Skeletal muscle tissue (tissue), 3 donors: ENCODE measurements at regions not wholly inside any gene's neighbourhood (a gene's known extent, or its start where the extent isn't known, plus 50 kb on each side); places are given as distances from the start of the nearest gene placed in this dataset.
"Not testable (repeated sequence)": the region's sequence is repeated elsewhere in the genome, so short reads cannot be mapped to it uniquely, and the experiment has no call there.

ENCODE experiments used
- H3K27ac ChIP-seq: one replicate; pipeline ENCODE4 v1.7.0; 2013; ENCODE audit warnings: mild to moderate bottlenecking, low read depth, low read length, inconsistent platforms
- H3K27me3 ChIP-seq, 3 donors: one replicate each; pipeline ENCODE4 v1.7.0; 2013; ENCODE audit warnings: low read length in 3 of 3; ENCODE audit not compliant: control insufficient read depth in 3 of 3, insufficient read depth in 3 of 3
- H3K36me3 ChIP-seq, 3 donors: one replicate each; pipeline ENCODE4 v1.7.0; 2013; ENCODE audit warnings: low read length in 3 of 3; ENCODE audit not compliant: control insufficient read depth in 3 of 3, insufficient read depth in 3 of 3
- H3K4me1 ChIP-seq, 3 donors: one replicate each; pipeline ENCODE4 v1.7.0; 2013; ENCODE audit warnings: low read length in 3 of 3, mild to moderate bottlenecking in 3 of 3; ENCODE audit not compliant: control insufficient read depth in 3 of 3, insufficient read depth in 3 of 3
- H3K4me3 ChIP-seq, 3 donors: one replicate each; pipeline ENCODE4 v1.7.0; 2013; ENCODE audit warnings: low read length in 3 of 3
- H3K9ac ChIP-seq, 3 donors: one replicate each; pipeline ENCODE4 v1.7.0; 2013; ENCODE audit warnings: low read length in 3 of 3, mild to moderate bottlenecking in 3 of 3, moderate library complexity in 2 of 3, low read depth in 1 of 3
- H3K9me3 ChIP-seq, 3 donors: one replicate each; pipeline ENCODE4 v1.7.0; 2013; ENCODE audit warnings: low read length in 3 of 3; ENCODE audit not compliant: control insufficient read depth in 3 of 3
- donor health status: Osteomylitis.

DNA sequence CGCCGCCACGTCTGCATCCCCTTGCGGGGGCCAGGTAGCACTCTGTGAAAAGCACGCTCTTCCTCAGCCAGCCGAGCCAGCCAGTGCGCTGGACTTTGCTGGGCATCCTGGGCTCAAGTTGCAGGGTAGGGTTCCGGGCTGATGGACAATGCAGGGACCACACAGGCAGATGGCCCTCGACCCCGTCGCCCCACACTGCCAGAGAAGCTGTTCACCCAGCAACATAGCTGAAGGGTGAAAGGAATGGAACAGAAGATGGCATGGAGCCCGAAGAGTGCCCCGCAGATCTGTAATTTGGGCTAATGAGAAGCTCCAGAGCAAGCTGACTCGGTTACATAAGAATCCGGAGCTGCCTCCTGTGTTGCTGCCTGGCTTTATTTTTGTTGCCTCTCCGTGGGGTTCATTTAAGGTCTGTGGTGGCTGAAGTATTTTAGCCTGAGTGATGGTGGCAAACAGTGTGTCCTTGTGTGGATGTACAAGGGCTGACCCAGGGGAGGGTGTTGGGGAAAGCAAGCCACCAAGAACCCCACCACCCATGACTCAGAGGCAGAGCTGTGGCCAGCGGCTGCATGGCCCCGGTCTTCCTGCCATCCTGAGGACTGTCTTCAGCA is 105.8 kb downstream of the SOX1 start:
- Histone ChIP-seq H3K36me3 (no peaks in the 10 kb centered on the region), H3K9ac (no peak overlapping the region), H3K27ac (no peak overlapping the region), H3K27me3 (peaks cover 0 to 22% (median 5%) of the 10 kb centered on the region in 3 donors), H3K4me1 (no peaks in the 10 kb centered on the region), H3K9me3 (peaks cover 0 to 2% (median 2%) of the 10 kb centered on the region in 3 donors), H3K4me3 (no peak overlapping the region)

DNA sequence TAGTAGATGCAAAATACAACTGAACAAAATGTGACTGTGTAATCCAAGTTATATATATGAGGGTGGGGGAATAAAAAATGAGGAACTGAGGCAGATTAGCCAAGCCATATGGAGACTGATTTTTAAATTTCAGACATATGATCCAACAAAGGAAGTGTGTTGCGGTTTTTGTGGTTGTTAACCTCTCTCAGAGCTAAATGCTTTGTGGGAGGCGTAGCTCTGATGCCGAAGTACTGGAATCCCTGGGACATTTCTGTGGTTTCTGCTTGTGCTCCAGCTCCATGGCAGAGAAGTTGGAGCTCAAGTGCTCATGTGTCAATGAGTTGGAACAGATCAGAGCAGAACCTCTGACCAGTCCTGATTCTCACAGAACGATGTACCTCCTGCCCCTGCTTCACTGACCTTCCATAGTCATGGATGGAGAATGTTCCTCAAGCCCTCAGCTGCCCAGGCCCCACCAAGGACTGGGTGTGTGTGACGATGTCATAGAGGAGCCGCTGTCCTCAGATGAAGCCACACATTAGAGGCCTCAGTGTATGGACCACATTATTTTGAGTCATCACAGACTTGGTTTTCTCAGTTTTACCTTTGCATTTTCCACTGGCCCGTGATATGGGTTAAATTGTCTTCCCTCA is 107.6 kb downstream of the SOX1 start:
- Histone ChIP-seq H3K9me3 (peaks cover 0 to 4% (median 2%) of the 10 kb centered on the region in 3 donors), H3K27me3 (peaks cover 0 to 22% (median 5%) of the 10 kb centered on the region in 3 donors), H3K4me1 (no peaks in the 10 kb centered on the region), H3K9ac (no peak overlapping the region), H3K4me3 (no peak overlapping the region), H3K36me3 (no peaks in the 10 kb centered on the region), H3K27ac (no peak overlapping the region)

DNA sequence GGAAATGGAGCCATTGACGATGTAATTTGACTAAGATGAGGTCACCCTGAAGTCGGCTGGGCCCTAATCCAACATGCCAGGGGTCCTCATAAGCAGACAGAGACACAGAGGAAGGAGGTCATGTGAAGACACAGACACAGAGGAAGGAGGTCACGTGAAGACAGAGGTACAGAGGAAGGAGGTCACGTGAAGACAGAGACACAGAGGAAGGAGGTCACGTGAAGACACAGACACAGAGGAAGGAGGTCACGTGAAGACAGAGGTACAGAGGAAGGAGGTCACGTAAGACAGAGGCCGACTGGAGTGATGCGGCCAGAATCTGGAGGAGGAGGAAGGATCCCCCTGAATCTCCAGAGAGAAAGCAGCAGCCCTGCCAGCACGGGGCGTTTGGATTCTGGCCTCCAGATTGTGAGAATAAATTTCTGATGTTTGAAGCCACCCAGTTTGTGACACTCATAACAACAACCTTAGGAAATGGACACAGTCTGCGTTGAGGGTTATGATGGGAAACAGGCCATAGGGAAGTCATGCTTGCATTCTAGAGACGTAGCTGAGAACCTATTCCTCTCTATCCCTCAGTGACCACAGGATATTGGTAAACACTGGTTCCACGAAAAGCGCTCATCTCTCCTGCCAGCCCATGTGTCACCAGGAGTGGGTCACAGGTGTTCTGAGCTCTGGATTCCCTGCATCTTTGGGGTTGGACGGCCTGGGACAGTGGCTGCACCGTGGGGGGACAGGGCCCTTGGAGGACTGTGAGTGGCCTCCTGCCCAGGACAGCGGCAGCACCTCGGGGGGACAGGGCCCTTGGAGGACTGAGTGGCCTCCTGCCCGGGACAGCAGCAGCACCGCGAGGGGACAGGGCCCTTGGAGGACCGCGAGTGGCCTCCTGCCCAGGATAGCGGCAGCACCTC is 108.5 kb downstream of the SOX1 start:
- Histone ChIP-seq H3K9me3 (peaks cover 0 to 4% (median 2%) of the 10 kb centered on the region in 3 donors), H3K9ac (no peak overlapping the region), H3K27ac (no peak overlapping the region), H3K4me1 (no peaks in the 10 kb centered on the region), H3K27me3 (peaks cover 0 to 25% (median 5%) of the 10 kb centered on the region in 3 donors), H3K36me3 (no peaks in the 10 kb centered on the region), H3K4me3 (no peak overlapping the region)

DNA sequence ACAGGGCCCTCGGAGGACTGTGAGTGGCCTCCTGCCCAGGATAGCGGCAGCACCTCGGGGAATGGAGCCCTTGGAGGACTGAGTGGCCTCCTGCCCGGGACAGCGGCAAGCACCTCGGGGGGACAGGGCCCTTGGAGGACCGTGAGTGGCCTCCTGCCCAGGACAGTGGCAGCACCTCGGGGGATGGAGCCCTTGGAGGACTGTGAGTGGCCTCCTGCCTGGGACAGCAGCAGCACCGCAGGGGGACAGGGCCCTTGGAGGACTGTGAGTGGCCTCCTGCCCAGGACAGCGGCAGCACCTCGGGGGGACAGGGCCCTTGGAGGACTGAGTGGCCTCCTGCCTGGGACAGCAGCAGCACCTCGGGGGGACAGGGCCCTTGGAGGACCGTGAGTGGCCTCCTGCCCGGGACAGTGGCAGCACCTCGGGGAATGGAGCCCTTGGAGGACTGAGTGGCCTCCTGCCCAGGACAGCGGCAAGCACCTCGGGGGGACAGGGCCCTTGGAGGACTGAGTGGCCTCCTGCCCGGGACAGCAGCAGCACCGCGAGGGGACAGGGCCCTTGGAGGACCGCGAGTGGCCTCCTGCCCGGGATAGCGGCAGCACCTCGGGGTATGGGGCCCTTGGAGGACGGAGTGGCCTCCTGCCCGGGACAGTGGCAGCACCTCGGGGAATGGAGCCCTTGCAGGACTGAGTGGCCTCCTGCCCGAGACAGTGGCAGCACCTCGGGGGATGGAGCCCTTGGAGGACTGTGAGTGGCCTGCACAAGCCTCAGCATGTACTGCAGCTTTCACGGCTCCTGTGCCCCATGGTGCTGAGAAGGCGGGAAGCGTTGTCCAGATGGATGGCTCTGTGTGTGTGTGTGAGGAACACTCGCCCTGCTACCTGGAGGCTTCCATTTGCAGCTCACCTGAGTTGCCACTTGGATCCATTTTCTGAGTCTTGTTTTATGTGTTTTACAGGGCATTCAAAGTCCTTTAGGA is 109.5 kb downstream of the SOX1 start:
- not testable (repeated sequence) for H3K9me3 ChIP-seq, H3K36me3 ChIP-seq, H3K9ac ChIP-seq, H3K4me1 ChIP-seq, H3K4me3 ChIP-seq, H3K27ac ChIP-seq
- peaks cover 0 to 28% (median 3%) of the 10 kb centered on the region in 3 donors for H3K27me3 ChIP-seq

DNA sequence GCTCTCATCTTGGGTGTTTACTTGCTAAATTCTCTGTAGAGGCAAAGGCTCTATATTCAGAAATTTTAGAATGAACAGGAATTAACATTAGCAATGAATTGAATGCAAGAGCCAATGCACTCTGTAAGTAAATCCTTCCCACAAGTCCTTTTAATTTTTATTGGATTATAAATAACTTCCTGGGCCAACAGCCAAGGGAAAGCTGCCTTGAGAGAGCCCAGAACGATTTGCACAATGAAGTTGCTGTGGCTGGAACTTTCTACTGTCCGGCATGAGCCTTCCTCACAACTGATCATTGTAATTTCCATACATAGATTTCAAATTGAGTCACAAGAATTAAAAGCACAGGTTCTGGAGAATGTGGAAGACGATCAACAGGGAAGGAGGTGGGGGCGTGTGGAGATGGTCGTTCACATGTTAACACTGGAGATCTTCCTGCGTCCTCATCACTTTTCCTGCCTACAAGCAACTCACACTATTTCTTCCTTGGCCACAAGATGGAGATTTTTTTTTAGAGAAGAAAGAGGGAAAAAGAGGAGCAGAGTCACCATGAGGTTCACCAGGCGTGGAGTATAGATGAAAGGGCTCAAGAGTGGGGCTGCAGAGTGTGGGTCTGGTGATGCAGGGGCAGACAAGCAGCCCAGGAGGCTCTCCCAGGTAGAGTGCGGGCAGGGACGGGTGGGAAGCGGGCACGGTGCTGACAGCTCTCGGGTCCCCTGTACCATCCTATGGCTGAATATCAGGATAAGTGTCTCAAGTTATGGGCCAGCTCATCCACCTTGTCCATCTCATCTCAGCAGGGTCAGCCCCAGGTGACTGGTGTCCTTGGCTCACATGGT is 110.7 kb downstream of the SOX1 start:
- Histone ChIP-seq H3K4me1 (no peaks in the 10 kb centered on the region), H3K9me3 (peaks cover 0 to 4% (median 2%) of the 10 kb centered on the region in 3 donors), H3K4me3 (no peak overlapping the region), H3K27me3 (peaks cover 0 to 27% (median 0%) of the 10 kb centered on the region in 3 donors), H3K36me3 (no peaks in the 10 kb centered on the region), H3K27ac (no peak overlapping the region), H3K9ac (no peak overlapping the region)

DNA sequence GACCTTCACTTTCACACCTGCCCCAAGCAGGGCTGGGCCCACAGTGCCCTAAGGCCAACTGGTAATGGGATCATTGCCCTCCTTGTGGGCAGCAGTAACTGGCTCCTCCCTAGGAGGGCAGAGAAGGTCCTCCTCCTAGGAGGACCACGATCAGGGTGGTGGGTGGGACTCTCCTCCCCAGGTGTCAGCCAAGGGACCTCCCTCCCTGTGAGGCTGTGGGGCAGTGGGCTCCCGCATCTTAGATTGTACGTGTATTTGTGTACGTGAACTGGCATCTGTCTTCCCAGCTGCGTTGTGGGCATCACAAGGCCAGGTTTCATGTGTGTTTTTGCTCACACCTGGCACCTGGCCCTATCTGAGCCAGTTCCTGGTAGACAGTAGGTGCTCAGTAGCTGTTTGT is 111.8 kb downstream of the SOX1 start:
- Histone ChIP-seq H3K36me3 (no peaks in the 10 kb centered on the region), H3K4me1 (no peaks in the 10 kb centered on the region), H3K9ac (no peak overlapping the region), H3K27ac (no peak overlapping the region), H3K27me3 (peaks cover 0 to 26% (median 0%) of the 10 kb centered on the region in 3 donors), H3K9me3 (peaks cover 0 to 4% (median 2%) of the 10 kb centered on the region in 3 donors), H3K4me3 (no peak overlapping the region)

DNA sequence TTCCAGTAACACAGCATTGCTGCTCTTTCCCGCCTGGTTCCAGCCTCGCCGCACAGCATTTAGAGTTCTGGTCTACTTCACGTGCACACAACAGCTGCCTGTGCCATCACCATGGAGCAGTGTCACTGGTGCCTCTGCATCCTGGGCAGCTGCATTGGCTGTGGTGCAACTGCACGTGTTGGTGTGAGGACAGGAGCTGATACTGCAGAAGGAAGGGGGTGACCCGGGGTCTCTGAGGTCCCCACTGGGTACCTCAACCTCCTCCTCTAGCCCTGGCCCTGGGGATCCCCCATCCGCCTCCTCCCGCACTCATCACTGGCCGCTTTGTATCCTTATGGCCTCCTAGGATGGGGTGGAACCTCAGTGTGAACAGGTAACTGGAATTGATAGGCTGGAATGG is 112.5 kb downstream of the SOX1 start:
- H3K27me3 ChIP-seq: peaks cover 0 to 26% (median 0%) of the 10 kb centered on the region in 3 donors
- no peak overlapping the region for H3K27ac ChIP-seq
- peaks cover 0 to 4% (median 0%) of the 10 kb centered on the region in 3 donors for H3K9me3 ChIP-seq
- no peaks in the 10 kb centered on the region for H3K36me3 ChIP-seq
- H3K4me3 ChIP-seq: no peak overlapping the region
- no peak overlapping the region for H3K9ac ChIP-seq
- H3K4me1 ChIP-seq: no peaks in the 10 kb centered on the region

DNA sequence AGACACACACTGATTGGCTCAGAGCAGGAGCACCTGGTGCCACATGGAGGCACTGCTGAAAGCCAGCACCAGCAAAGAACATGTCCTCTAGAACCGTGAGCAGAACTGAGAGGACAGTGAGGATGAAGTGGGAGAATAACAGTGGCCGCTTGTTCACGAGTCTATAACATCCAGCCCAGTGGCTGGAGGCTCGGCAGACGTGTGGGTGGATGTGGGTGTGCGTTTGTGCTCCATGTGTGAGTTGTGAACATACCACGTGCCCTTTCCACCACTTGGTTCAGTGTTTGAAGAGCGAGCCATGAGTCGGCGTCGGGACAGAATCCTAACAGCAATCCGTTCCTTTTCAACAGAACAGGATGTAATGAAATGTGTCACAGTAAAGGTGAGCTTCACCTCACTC is 113.0 kb downstream of the SOX1 start:
- no peak overlapping the region for H3K9ac ChIP-seq
- H3K9me3 ChIP-seq: peaks cover 0 to 7% (median 0%) of the 10 kb centered on the region in 3 donors
- no peaks in the 10 kb centered on the region for H3K4me1 ChIP-seq
- no peak overlapping the region for H3K4me3 ChIP-seq
- peaks cover 0 to 26% (median 0%) of the 10 kb centered on the region in 3 donors for H3K27me3 ChIP-seq
- H3K36me3 ChIP-seq: no peaks in the 10 kb centered on the region
- H3K27ac ChIP-seq: no peak overlapping the region
